ENCODE measurements at regions not wholly inside any gene's neighbourhood (a gene's known extent, or its start where the extent isn't known, plus 50 kb on each side); places are given as distances from the start of the nearest gene placed in this dataset.
"Not testable (repeated sequence)": the region's sequence is repeated elsewhere in the genome, so short reads cannot be mapped to it uniquely, and the experiment has no call there.

DNA sequence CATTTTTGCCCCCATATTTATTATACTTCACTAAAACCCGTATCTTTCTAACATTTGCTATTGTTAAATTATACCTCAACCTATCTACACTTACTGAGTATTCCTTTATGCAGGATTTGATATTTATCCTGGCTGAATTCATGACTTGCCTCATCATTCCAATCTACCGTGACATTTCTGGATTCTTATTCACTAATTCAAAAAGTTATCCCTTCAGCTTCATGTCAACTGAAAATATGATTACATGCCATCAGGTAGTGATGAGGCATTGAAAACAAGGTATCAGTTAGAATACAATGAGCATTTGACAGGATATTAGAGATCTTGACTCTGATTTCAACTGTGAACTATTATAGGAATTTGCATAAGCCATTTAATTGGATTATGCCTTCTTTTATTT lies 2171.9 kb upstream of the WWC1 start:
- Mint-ChIP-seq H3K36me3 (ENCODE audit: insufficient read depth) (peaks cover 1% of the 10 kb centered on the region), H3K27me3 (no peaks in the 10 kb centered on the region), H3K4me1 (no peaks in the 10 kb centered on the region), H3K4me3 (no peak overlapping the region), H3K9me3 (peaks cover 13% of the 10 kb centered on the region), H3K27ac (ENCODE audit: low read depth) (no peak overlapping the region)
- DNase-seq (ENCODE audit: low spot score in 2 of 2) (no peak), ATAC-seq (replicated peaks; ENCODE audit: extremely low read depth, poor library complexity, severe bottlenecking) (no peak)

DNA sequence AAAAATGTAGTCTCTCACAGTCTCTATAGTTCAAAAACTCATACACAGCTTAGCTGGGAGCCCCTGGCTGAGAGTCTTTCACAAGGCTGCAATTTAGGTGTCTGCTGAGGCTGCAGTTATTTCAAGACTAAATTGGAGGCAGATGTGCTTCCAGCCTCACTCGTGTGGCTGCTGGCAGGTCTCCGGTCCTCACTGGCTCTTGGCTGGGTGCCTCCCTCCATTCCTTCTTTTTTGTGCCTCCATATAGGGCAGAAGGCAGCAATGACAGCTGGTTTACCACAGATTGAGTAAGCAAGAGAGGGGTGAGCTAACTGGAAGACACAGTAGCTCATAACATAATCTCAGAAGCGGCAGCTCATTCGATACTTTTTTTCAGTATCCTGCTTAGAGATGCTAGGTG lies 2167.7 kb upstream of the WWC1 start:
- H3K27me3 Mint-ChIP-seq: no peaks in the 10 kb centered on the region
- no peak overlapping the region for H3K4me3 Mint-ChIP-seq
- no peak for ATAC-seq (replicated peaks; ENCODE audit: extremely low read depth, poor library complexity, severe bottlenecking)
- H3K36me3 Mint-ChIP-seq (ENCODE audit: insufficient read depth): peaks cover 1% of the 10 kb centered on the region
- peaks cover 12% of the 10 kb centered on the region for H3K9me3 Mint-ChIP-seq
- no peak overlapping the region for H3K27ac Mint-ChIP-seq (ENCODE audit: low read depth)
- DNase-seq (ENCODE audit: low spot score in 2 of 2): no peak
- no peaks in the 10 kb centered on the region for H3K4me1 Mint-ChIP-seq

DNA sequence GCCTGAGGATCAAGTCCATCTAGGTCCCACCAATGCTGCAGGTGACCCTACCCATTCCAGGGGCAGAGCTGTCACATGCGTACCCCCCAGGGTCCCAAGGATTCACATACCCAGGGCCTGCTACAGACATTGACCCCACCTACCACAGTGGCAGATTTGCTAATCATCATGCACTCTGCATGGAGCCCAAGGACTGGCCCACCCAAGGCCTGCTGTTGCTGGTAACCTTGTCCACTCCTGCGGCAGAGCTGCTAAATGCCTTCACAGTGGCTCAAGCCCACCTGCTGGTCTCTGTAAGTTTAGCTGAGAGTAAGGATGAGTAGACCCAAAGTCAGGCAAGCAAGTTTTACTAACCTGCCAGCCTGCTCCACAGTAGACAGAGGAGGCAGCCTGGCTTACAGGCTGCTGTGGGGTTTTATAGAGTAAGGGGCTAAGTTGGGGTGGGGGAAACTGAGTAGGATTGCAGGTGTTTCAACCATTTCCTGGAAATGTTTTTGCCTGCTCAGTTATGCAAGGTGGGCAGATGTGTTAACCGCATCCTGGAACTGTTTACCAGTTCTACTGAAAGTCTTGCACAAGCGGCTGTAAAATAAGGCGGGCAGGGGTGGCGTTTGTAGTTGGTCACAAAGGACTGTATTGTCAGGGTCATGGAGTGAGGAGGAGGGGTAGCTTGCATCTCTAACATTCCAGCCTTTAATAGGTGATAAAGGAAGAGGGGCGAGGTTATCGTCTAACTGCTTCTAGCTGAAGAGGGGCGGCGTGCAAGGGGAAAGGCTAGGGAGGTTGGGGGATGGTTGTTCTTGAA lies 2163.5 kb upstream of the WWC1 start:
- Mint-ChIP-seq H3K27me3 (no peaks in the 10 kb centered on the region), H3K36me3 (ENCODE audit: insufficient read depth) (peaks cover 1% of the 10 kb centered on the region), H3K4me3 (no peak overlapping the region), H3K4me1 (no peaks in the 10 kb centered on the region), H3K27ac (ENCODE audit: low read depth) (no peak overlapping the region), H3K9me3 (peaks cover 10% of the 10 kb centered on the region)
- ATAC-seq (replicated peaks; ENCODE audit: extremely low read depth, poor library complexity, severe bottlenecking): no peak
- no peak for DNase-seq (ENCODE audit: low spot score in 2 of 2)

DNA sequence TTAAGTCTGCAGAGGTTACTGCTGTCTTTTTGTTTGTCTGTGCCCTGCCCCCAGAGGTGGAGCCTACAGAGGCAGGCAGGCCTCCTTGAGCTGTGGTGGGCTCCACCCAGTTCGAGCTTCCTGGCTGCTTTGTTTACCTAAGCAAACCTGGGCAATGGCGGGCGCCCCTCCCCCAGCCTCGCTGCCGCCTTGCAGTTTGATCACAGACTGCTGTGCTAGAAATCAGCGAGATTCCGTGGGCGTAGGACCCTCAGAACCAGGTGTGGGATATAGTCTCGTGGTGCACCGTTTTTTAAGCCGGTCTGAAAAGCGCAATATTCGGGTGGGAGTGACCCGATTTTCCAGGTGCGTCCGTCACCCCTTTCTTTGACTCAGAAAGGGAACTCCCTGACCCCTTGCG lies 2146.3 kb upstream of the WWC1 start:
- ATAC-seq (replicated peaks; ENCODE audit: extremely low read depth, poor library complexity, severe bottlenecking); DNase-seq (ENCODE audit: low spot score in 2 of 2); H3K4me3 Mint-ChIP-seq; H3K4me1 Mint-ChIP-seq; H3K9me3 Mint-ChIP-seq; H3K27me3 Mint-ChIP-seq; H3K36me3 Mint-ChIP-seq (ENCODE audit: insufficient read depth); H3K27ac Mint-ChIP-seq (ENCODE audit: low read depth): not testable (repeated sequence)

DNA sequence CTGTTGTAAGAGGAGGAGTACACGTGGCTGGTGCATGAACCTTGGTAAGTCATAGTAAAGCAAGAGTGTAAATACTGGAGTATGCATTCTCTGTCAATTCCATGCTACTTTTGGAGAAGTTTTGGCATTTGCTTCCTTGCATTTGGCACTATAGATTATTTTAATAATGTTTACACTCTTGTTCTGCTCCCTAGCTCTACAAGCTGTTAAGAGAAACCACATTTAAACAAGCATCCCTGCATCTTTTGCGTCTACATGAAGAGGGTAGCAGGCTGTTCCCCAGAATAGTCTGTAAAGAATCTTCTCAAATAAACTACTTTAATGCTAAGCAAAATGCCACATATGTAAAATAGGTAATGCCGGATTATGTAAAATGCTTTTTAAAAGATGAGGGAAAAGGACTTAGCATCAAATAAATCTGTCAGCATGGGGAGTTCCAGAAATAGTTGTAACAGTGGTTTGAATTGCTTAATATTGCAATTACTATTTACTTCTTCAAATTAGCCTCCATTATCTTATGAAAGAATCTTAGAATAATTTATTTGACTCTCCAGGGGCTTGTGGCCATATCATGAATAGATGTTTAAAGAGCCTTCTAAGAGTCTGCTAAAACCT lies 2127.3 kb upstream of the WWC1 start:
- Mint-ChIP-seq H3K27ac (ENCODE audit: low read depth) (no peak overlapping the region), H3K36me3 (ENCODE audit: insufficient read depth) (no peaks in the 10 kb centered on the region), H3K9me3 (peaks cover 23% of the 10 kb centered on the region), H3K4me1 (no peaks in the 10 kb centered on the region), H3K4me3 (no peak overlapping the region), H3K27me3 (no peaks in the 10 kb centered on the region)
- ATAC-seq (replicated peaks; ENCODE audit: extremely low read depth, poor library complexity, severe bottlenecking) (no peak), DNase-seq (ENCODE audit: low spot score in 2 of 2) (no peak)

DNA sequence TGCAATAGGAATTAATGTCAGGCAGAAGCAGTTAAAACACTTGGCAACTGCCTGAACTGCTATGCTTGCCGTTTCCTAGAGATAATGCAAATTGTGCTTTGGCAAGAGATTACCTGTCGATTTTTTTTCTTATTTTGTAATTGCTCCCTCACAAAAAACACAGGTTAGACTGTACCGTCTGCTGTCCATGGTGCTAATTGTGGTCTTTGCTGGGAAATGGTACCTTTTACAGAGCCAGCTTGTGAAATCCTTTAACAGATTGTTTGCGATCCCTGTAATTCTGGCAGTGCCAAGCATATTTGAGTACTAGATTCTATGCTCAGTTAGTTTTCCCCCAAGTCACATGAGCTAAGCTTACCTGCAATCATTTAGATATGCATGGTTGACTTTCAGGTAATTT lies 2125.8 kb upstream of the WWC1 start:
- ATAC-seq (replicated peaks; ENCODE audit: extremely low read depth, poor library complexity, severe bottlenecking) (no peak), DNase-seq (ENCODE audit: low spot score in 2 of 2) (no peak)
- Mint-ChIP-seq H3K36me3 (ENCODE audit: insufficient read depth) (no peaks in the 10 kb centered on the region), H3K9me3 (peaks cover 21% of the 10 kb centered on the region), H3K4me1 (no peaks in the 10 kb centered on the region), H3K27ac (ENCODE audit: low read depth) (no peak overlapping the region), H3K4me3 (no peak overlapping the region), H3K27me3 (no peaks in the 10 kb centered on the region)

DNA sequence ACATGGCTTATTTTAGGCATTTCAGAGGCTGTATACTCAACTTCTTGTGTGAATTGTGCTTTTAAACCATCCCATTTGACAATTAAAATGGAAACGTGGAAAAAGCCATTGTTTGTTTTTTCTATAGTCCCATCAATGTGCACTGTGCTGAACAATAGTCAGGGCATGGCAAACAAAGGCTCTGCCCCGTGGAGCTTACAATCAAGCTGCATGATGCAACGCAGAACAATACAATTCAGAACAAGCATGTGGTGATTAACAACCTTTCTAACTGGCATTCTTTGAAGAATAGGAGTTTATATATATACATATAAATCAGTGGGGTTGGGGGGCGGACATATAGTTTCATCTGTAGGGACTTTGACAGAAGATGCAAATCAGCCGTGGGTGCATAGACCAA lies 2125.4 kb upstream of the WWC1 start:
- DNase-seq (ENCODE audit: low spot score in 2 of 2) (no peak), ATAC-seq (replicated peaks; ENCODE audit: extremely low read depth, poor library complexity, severe bottlenecking) (no peak)
- Mint-ChIP-seq H3K9me3 (peaks cover 23% of the 10 kb centered on the region), H3K4me3 (no peak overlapping the region), H3K4me1 (no peaks in the 10 kb centered on the region), H3K27me3 (no peaks in the 10 kb centered on the region), H3K36me3 (ENCODE audit: insufficient read depth) (no peaks in the 10 kb centered on the region), H3K27ac (ENCODE audit: low read depth) (no peak overlapping the region)

DNA sequence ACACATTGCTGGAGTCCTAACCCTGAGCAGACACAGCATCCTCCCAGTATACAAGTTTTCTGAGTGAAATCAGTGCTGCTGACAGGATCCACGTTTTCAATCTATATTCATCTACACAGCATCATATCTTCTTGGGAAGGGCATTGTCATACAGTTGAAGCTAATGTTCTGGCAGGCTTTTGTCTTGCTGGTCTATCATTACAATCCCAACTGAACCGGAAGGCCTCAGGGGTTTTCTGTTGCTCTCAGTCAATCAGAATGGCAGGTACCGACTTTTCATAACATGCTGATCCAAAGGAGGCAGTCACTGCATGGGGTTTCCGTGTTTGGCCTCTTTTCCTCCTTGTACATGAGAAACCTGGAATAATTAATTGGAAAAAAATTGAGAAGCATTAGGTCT lies 2118.8 kb upstream of the WWC1 start:
- Mint-ChIP-seq H3K9me3 (peaks cover 29% of the 10 kb centered on the region), H3K27me3 (no peaks in the 10 kb centered on the region), H3K4me1 (no peaks in the 10 kb centered on the region), H3K4me3 (no peak overlapping the region), H3K27ac (ENCODE audit: low read depth) (no peak overlapping the region), H3K36me3 (ENCODE audit: insufficient read depth) (no peaks in the 10 kb centered on the region)
- DNase-seq (ENCODE audit: low spot score in 2 of 2) (no peak), ATAC-seq (replicated peaks; ENCODE audit: extremely low read depth, poor library complexity, severe bottlenecking) (no peak)

DNA sequence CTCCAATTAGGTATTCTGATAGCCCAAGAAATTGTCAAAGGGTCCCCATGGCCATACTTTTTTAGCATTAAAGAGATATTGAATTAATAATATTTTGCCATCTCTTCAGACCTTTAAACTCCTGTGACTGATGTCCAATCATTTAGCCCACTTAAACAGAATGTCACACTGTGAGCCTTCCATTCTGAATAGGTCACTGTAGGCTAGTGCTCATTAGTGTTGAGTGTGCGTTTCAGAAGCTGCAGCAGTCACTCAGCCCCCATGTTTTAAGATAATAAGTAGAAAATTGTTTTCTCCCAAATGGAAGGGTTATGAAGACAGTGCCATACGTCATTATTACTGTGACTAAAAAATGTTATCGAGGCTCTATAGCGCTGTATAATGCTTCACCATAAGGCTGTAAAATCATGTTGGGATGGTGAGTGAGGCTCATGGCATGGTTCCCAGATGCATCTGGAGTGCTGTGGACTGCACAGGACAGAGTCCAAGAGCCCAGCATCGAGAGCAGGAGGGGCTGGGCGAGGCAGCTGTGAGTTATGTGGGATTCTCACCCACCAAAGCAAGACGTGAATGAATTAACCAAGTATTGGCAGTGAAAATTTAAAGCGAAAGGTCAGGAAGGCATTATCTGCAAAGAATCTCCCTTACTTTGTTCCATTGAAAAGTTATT lies 2112.9 kb upstream of the WWC1 start:
- no peak for DNase-seq (ENCODE audit: low spot score in 2 of 2)
- Mint-ChIP-seq H3K36me3 (ENCODE audit: insufficient read depth) (no peaks in the 10 kb centered on the region), H3K27ac (ENCODE audit: low read depth) (no peak overlapping the region), H3K9me3 (peaks cover 35% of the 10 kb centered on the region), H3K4me1 (no peaks in the 10 kb centered on the region), H3K4me3 (no peak overlapping the region), H3K27me3 (no peaks in the 10 kb centered on the region)
- ATAC-seq (replicated peaks; ENCODE audit: extremely low read depth, poor library complexity, severe bottlenecking): no peak

DNA sequence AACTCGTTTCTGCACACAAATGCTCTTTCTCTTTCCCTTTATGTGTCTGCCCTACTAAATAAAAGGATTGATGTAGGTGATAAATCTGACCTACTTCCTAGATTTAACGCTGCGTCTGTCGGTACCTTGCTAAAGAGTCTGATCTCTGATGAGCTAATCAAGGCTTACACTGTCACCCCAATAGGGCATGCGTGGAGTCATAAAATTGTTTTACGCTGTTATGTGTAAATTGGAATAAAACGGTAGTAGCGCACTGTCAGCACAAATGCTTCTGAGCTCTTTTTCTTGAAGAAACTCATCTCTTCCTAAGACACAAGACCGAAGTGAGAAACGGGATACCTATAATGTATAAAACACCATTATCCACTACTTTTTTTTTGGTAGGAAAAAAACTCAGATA lies 2106.3 kb upstream of the WWC1 start:
- Mint-ChIP-seq H3K4me1 (no peaks in the 10 kb centered on the region), H3K27ac (ENCODE audit: low read depth) (no peak overlapping the region), H3K4me3 (no peak overlapping the region), H3K27me3 (no peaks in the 10 kb centered on the region), H3K36me3 (ENCODE audit: insufficient read depth) (no peaks in the 10 kb centered on the region), H3K9me3 (peaks cover 29% of the 10 kb centered on the region)
- DNase-seq (ENCODE audit: low spot score in 2 of 2): no peak
- no peak for ATAC-seq (replicated peaks; ENCODE audit: extremely low read depth, poor library complexity, severe bottlenecking)

DNA sequence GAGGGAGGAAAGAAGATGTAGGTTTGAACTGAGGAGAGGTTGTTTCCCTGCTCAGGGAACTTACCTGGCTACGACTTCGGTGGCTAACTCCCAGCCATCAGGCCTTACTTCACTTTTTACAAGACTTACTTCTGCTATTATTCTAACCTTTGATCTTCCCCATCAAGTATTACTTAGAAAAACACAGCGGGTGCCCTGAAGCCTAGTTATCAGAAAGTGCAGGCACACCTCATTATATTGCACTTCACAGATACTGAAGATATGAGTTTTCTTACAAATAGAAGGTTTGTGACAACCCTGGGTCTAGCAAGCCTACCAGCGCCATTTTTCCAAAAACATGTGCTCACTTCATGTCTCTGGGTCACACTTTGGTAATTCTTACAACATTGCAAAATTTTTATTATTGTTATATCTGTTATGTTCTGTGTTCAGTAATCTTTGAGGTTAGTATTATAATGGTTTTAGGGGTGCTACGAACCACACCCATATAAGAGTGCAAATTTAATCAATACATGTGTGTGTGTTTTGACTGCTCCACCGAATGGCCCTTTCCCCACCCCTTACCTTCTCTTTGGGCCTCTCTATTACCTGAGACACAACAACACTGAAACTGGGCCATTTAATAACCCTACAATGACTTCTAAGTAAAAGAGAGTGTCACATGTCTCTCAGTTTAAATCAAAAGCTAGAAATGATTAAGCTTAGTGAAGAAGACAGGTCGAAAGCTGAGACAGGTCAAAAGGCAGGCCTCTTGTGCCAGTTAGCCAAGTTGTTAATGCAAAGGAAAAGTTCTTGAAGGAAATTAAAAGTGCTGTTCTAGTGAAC lies 2102.7 kb upstream of the WWC1 start:
- Mint-ChIP-seq H3K4me1 (no peaks in the 10 kb centered on the region), H3K9me3 (peaks cover 18% of the 10 kb centered on the region), H3K27me3 (no peaks in the 10 kb centered on the region), H3K36me3 (ENCODE audit: insufficient read depth) (no peaks in the 10 kb centered on the region), H3K27ac (ENCODE audit: low read depth) (no peak overlapping the region), H3K4me3 (no peak overlapping the region)
- no peak for ATAC-seq (replicated peaks; ENCODE audit: extremely low read depth, poor library complexity, severe bottlenecking)
- DNase-seq (ENCODE audit: low spot score in 2 of 2): no peak

DNA sequence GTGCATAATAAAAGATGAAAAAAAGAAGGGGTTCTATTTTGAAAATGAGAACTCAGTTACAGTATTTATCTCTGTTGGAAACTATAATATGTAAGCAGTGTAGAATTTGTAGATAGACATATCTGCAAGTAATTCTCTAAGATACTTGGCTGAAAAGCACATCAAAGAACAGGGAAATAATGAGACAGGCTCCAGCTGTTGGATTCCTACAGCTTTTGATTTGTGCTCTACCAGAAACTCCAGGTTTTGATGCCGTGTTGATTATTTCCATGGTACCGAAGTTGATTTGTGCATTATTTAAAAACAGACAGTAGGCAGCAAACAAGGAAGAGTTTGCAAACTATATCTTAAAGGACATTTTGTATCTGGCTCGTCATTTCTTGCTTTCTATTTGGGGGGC lies 2098.7 kb upstream of the WWC1 start:
- H3K36me3 Mint-ChIP-seq (ENCODE audit: insufficient read depth): no peaks in the 10 kb centered on the region

More for the DNA sequence above, 2098.7 kb upstream of the WWC1 start:
- Mint-ChIP-seq H3K4me1 (no peaks in the 10 kb centered on the region), H3K27ac (ENCODE audit: low read depth) (no peak overlapping the region), H3K27me3 (no peaks in the 10 kb centered on the region), H3K4me3 (no peak overlapping the region), H3K9me3 (peaks cover 18% of the 10 kb centered on the region)
- DNase-seq (ENCODE audit: low spot score in 2 of 2): no peak
- no peak for ATAC-seq (replicated peaks; ENCODE audit: extremely low read depth, poor library complexity, severe bottlenecking)
